ENCODE measurements at regions not wholly inside any gene's neighbourhood (a gene's known extent, or its start where the extent isn't known, plus 50 kb on each side); places are given as distances from the start of the nearest gene placed in this dataset.

DNA sequence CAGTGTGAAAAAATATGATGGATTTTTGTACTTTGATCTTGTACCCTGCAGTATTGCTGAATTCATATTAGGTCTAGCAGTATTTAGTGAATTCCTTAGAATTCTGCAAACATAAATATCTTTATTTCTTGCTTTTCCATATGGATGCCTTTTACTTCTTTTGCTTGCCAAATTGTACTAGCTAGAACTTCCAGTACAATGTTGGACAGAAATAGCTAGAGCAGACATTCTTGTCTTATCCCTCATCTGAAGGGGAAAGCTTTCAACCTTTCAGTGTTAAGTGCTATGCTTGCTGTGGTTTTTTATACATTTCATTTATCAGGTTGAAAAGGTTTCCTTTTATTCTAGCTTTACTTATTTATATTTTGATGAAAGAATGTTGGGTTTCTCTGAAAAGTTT lies 1321.9 kb upstream of the CHAC2 start:
- TF ChIP-seq, protein P1, sequence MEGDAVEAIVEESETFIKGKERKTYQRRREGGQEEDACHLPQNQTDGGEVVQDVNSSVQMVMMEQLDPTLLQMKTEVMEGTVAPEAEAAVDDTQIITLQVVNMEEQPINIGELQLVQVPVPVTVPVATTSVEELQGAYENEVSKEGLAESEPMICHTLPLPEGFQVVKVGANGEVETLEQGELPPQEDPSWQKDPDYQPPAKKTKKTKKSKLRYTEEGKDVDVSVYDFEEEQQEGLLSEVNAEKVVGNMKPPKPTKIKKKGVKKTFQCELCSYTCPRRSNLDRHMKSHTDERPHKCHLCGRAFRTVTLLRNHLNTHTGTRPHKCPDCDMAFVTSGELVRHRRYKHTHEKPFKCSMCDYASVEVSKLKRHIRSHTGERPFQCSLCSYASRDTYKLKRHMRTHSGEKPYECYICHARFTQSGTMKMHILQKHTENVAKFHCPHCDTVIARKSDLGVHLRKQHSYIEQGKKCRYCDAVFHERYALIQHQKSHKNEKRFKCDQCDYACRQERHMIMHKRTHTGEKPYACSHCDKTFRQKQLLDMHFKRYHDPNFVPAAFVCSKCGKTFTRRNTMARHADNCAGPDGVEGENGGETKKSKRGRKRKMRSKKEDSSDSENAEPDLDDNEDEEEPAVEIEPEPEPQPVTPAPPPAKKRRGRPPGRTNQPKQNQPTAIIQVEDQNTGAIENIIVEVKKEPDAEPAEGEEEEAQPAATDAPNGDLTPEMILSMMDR (conservative IDR thresholded peaks at IDR 0.05; ENCODE audit: control insufficient read depth, insufficient read depth, low read depth, low read length): no peak

DNA sequence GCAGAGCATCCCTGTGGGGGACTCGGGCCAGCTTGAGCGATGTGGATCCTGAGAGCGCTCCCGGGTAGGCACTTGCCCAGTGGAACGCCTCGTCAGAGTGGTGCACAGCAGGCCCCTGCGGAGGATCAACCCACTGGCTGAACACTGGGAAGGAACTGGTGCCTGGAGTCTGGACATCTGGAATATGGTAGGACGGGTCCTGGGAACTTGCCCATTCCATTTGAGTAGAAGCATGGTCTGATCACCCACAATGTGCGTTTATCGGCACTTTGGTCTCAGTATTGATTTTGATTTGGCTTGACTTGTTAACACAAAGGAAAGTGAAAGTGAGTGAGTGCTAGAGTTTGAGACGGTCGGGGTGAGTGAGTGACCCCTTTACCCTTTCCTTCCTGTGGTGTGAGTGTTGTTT lies 1336.2 kb upstream of the CHAC2 start:
- no peak for DNase-seq (ENCODE audit: low read depth)
- TF ChIP-seq, protein P1 (conservative IDR thresholded peaks at IDR 0.05; ENCODE audit: control insufficient read depth, insufficient read depth, low read depth, low read length): no peak
- no peak overlapping the region for H3K4me3 ChIP-seq (ENCODE audit: control insufficient read depth, low read depth, low read length)

More for the DNA sequence above, 1321.9 kb upstream of the CHAC2 start:
- no peak overlapping the region for H3K4me3 ChIP-seq (ENCODE audit: control insufficient read depth, low read depth, low read length)
- DNase-seq (ENCODE audit: low read depth): no peak

DNA sequence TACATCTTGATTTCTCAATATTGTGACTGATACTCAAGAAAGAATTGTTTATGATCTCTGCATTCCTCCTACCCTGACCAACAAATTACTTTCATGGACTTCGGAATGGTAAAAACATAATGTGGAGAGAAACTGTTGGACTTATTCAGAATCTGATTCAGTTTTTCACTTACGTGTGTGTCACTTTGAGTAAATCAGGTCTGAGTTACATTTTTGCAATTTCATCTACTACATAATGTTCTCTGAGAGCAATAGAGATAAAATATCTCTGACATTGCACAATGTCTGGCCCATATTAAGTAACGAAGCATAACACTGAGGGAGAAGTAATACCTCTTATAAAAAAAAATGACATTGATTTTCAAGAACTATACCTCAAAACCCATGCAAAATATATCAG lies 1337.9 kb upstream of the CHAC2 start:
- TF ChIP-seq, protein P1 (conservative IDR thresholded peaks at IDR 0.05; ENCODE audit: control insufficient read depth, insufficient read depth, low read depth, low read length): no peak
- H3K4me3 ChIP-seq (ENCODE audit: control insufficient read depth, low read depth, low read length): no peak overlapping the region
- DNase-seq (ENCODE audit: low read depth): no peak

DNA sequence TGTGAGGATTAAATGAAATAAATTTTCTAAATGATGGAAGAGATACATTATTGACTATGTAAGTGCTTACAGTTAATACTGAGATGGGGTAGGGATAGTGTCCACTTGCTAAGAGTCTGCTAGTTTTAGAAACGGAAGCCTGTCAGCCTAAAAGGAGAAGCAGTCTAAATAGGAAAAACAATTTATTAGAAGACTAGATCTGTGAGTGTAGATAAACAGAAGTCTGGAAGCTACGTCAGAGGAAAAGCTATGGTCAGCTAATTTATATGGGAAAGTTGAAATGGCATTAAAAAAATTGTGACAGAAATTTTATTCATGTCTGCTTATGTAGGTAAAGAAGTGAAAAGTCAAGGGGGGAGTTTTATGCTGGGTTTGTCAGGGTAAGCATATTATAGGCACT lies 1338.4 kb upstream of the CHAC2 start:
- TF ChIP-seq, protein P1 (conservative IDR thresholded peaks at IDR 0.05; ENCODE audit: control insufficient read depth, insufficient read depth, low read depth, low read length): no peak
- H3K4me3 ChIP-seq (ENCODE audit: control insufficient read depth, low read depth, low read length): no peak overlapping the region
- DNase-seq (ENCODE audit: low read depth): no peak

DNA sequence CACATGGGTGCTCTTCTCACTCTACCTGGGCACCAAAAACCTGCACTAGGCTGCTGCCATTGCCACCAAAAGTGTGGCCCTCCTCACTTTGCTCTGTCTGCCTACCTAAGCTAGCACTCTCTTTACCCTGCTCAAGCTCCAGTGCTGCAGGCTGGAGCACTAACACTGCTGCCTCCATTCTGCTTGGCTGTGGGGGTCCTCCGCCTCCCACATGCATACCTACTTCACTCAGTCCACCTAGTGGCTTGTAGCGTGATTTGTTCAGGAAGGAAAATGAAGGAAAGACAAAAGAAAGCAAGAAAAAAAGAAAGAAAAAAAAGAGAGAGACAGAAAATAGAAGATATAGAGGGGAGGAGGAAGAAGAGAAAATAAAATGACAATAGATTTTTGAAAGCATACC lies 1339.4 kb upstream of the CHAC2 start:
- TF ChIP-seq, protein P1 (conservative IDR thresholded peaks at IDR 0.05; ENCODE audit: control insufficient read depth, insufficient read depth, low read depth, low read length): no peak
- DNase-seq (ENCODE audit: low read depth): no peak
- H3K4me3 ChIP-seq (ENCODE audit: control insufficient read depth, low read depth, low read length): no peak overlapping the region

DNA sequence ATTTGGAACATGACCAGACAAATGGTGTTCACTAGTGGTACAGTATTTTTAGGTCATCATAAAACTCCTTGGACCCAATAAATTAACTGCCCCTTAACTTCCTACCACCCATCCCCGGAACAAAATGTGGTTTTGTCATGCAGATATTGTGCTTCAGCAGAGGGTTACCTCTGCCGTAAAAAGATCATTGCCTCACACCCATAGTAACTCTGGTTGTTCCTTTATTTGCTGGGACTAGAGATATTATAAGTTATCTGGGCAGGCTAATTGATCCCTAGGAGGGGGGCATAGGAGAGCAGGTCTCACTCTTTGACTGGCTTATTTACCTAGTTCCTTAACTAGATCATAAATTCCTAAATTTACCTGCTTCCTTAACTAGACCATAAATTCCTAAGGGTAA lies 1343.9 kb upstream of the CHAC2 start:
- no peak for DNase-seq (ENCODE audit: low read depth)
- TF ChIP-seq, protein P1 (conservative IDR thresholded peaks at IDR 0.05; ENCODE audit: control insufficient read depth, insufficient read depth, low read depth, low read length): no peak
- no peak overlapping the region for H3K4me3 ChIP-seq (ENCODE audit: control insufficient read depth, low read depth, low read length)

DNA sequence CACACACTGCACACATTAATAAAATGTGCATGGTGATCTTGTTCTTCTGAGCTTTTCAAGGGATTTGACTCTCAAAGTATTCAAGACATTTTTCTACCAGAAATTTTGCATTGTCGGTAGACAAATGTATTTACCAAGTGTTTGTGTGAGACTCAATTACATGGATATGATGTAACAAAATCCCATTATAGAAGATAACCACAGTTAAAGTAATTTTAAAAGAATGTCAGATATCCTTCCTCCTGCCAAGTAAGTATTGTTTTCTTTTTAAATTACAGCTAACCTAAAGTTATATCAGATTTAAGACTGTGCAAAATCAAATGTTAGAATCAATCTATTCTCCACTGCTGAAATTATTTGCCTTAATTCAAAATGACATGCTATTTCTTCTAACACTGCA lies 1344.5 kb upstream of the CHAC2 start:
- no peak overlapping the region for H3K4me3 ChIP-seq (ENCODE audit: control insufficient read depth, low read depth, low read length)
- TF ChIP-seq, protein P1 (conservative IDR thresholded peaks at IDR 0.05; ENCODE audit: control insufficient read depth, insufficient read depth, low read depth, low read length): no peak

More for the DNA sequence above, 1344.5 kb upstream of the CHAC2 start:
- DNase-seq (ENCODE audit: low read depth): no peak
